ENCODE measurements at regions not wholly inside any gene's neighbourhood (a gene's known extent, or its start where the extent isn't known, plus 50 kb on each side); places are given as distances from the start of the nearest gene placed in this dataset.

DNA sequence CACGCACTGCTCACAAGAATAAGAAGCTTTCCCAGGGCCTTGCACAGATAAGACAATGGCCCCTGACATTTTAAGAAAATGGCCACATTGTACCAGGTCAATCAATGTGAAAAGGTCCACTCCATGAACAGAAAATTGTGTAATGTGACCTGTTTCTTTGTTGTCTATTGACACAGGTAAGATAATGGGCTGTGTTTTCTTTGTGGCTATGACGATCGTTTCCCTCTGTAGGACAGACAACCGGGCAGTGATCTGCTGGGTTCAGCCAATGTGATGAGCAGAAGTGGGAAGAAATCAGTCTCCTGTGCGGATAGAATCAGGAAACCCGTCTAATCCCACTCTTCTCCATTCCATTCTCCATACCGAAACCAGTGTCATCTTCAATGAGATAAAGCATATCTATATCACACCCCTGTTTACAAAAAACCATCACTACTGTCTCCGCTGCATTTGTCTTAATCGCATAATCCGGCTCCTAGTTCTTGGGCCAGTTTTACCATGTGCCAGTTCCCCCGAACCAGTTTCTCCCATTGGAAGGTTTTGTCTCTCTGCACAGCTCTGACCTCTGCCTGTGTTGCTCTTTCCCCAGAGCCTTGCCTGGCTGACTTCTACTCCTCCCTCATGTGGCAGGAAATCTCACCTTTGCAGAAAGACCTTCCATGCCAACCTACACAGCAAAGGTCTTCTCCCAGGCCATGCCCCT lies 66.9 kb upstream of the ATF7IP2 start:
- Histone ChIP-seq H3K4me1 (ENCODE audit: low read length) (peaks cover 3% of the 10 kb centered on the region), H3K9me3 (ENCODE audit: insufficient read depth, low read length) (no peaks in the 10 kb centered on the region), H3K4me2 (ENCODE audit: low read length) (no peak overlapping the region), H3K27me3 (ENCODE audit: low read depth, low read length) (no peaks in the 10 kb centered on the region), H3K4me3 (ENCODE audit: low read length) (no peak overlapping the region), H3K9ac (ENCODE audit: low read length) (no peak overlapping the region), H4K20me1 (ENCODE audit: insufficient read depth, low read length) (no peaks in the 10 kb centered on the region), H3K79me2 (ENCODE audit: low read length) (no peaks in the 10 kb centered on the region), H2AFZ (ENCODE audit: low read depth, low read length) (no peak overlapping the region), H3K27ac (ENCODE audit: low read length) (no peak overlapping the region), H3K36me3 (replicated peaks; ENCODE audit: low read depth, low read length) (no peaks in the 10 kb centered on the region)
- no peak for TF ChIP-seq EZH2phosphoT487 (IDR thresholded peaks at IDR 0.05; ENCODE audit: low read depth)
- TF ChIP-seq, protein P1, sequence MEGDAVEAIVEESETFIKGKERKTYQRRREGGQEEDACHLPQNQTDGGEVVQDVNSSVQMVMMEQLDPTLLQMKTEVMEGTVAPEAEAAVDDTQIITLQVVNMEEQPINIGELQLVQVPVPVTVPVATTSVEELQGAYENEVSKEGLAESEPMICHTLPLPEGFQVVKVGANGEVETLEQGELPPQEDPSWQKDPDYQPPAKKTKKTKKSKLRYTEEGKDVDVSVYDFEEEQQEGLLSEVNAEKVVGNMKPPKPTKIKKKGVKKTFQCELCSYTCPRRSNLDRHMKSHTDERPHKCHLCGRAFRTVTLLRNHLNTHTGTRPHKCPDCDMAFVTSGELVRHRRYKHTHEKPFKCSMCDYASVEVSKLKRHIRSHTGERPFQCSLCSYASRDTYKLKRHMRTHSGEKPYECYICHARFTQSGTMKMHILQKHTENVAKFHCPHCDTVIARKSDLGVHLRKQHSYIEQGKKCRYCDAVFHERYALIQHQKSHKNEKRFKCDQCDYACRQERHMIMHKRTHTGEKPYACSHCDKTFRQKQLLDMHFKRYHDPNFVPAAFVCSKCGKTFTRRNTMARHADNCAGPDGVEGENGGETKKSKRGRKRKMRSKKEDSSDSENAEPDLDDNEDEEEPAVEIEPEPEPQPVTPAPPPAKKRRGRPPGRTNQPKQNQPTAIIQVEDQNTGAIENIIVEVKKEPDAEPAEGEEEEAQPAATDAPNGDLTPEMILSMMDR (IDR thresholded peaks at IDR 0.05; ENCODE audit: low read depth, low read length): no peak

DNA sequence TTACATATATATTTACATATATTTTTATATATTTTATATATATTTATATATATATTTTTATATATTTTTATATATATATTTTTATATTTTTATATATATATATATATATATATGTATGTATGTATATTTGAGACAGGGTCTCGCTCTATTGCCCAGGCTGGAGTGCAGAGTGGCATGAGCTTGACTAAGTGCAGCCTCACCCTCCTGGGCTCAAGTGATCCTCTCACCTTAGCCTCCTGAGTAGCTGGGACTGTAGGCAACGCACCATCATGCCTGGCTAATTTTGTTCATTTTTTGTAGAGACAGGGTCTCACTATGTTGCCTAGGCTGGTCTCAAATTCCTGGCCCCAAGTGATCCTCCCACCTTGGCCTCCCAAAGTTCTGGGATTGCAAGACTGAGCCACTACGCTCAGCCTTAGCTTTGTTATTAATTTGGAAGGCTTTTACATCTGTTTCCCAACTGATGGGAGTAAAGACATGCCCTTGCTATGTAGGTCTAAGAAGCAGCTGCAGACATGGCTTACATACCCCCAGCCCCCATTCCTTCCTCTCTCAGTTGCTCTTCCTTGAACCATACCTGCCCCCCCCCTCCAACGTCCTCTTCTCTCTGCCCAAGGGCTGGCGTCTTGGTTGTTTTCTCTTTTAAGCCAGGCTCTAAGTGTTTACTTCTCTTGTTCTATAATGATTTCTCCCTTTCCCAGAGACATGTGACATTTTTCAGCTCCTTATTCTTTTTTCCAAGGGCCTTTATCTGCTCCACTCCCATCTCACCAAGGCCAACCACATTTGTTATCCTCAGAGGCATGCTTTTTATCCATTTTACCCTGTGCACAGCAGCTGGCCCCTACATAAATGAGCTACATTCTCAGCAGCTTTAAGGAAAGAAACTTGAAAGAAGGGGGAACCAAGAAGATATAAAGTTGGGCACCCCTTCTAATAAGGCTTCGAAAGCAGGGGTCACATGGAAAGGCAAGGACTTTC lies 64.2 kb upstream of the ATF7IP2 start:
- Histone ChIP-seq H3K9me3 (ENCODE audit: insufficient read depth, low read length) (no peaks in the 10 kb centered on the region), H3K27ac (ENCODE audit: low read length) (no peak overlapping the region)
- no peak for TF ChIP-seq EZH2phosphoT487 (IDR thresholded peaks at IDR 0.05; ENCODE audit: low read depth)
- TF ChIP-seq, protein P1 (IDR thresholded peaks at IDR 0.05; ENCODE audit: low read depth, low read length): no peak

DNA sequence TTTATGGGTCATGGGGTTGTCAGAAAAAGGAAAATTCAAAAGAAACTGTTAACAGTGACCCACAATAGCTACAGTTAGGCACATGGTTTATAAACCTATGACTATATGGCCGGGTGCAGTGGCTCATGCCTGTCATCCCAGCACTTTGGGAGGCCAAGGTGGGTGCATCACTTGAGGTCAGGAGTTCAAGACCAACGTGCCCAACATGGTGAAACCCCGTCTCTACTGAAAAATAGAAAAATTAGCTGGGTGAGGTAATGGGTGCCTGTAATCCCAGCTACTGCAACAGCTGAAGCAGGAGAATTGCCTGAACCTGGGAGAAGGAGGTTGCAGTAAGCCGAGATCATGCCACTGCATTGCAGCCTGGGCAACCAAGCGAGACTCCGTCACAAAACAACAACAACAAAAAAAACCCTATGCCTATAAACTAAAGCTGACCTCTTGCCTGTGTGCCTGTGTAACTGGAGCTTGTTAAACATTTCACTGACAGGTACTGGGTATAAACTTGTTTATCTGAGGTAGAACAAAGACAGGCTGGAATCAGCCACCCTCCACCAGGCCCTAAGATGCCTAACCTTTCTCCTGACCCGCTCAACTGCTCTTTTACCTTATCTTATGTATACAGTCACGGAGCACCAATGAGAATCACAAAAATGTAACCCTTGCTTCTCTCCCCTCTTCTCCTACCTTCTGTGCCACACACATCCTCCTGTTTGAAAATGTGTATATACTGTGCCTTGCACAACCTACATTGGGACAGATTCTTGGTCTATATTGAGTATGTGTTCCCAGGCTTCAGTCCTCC lies 62.9 kb upstream of the ATF7IP2 start:
- H3K9me3 ChIP-seq (ENCODE audit: insufficient read depth, low read length): no peaks in the 10 kb centered on the region
- H3K27ac ChIP-seq (ENCODE audit: low read length): no peak overlapping the region
- H3K4me2 ChIP-seq (ENCODE audit: low read length): no peak overlapping the region

More for the DNA sequence above, 64.2 kb upstream of the ATF7IP2 start:
- no peak overlapping the region for H3K4me2 ChIP-seq (ENCODE audit: low read length)
- H2AFZ ChIP-seq (ENCODE audit: low read depth, low read length): no peak overlapping the region
- H3K9ac ChIP-seq (ENCODE audit: low read length): no peak overlapping the region
- no peaks in the 10 kb centered on the region for H3K27me3 ChIP-seq (ENCODE audit: low read depth, low read length)
- H4K20me1 ChIP-seq (ENCODE audit: insufficient read depth, low read length): no peaks in the 10 kb centered on the region
- H3K36me3 ChIP-seq (replicated peaks; ENCODE audit: low read depth, low read length): no peaks in the 10 kb centered on the region
- H3K79me2 ChIP-seq (ENCODE audit: low read length): no peaks in the 10 kb centered on the region
- H3K4me3 ChIP-seq (ENCODE audit: low read length): no peak overlapping the region
- no peaks in the 10 kb centered on the region for H3K4me1 ChIP-seq (ENCODE audit: low read length)

More for the DNA sequence above, 62.9 kb upstream of the ATF7IP2 start:
- no peak overlapping the region for H3K9ac ChIP-seq (ENCODE audit: low read length)
- H3K79me2 ChIP-seq (ENCODE audit: low read length): no peaks in the 10 kb centered on the region
- H3K4me1 ChIP-seq (ENCODE audit: low read length): no peaks in the 10 kb centered on the region
- no peaks in the 10 kb centered on the region for H3K27me3 ChIP-seq (ENCODE audit: low read depth, low read length)
- no peaks in the 10 kb centered on the region for H4K20me1 ChIP-seq (ENCODE audit: insufficient read depth, low read length)
- H2AFZ ChIP-seq (ENCODE audit: low read depth, low read length): no peak overlapping the region
- no peak overlapping the region for H3K4me3 ChIP-seq (ENCODE audit: low read length)
- TF ChIP-seq, protein P1 (IDR thresholded peaks at IDR 0.05; ENCODE audit: low read depth, low read length): no peak
- TF ChIP-seq EZH2phosphoT487 (IDR thresholded peaks at IDR 0.05; ENCODE audit: low read depth): no peak
- H3K36me3 ChIP-seq (replicated peaks; ENCODE audit: low read depth, low read length): no peaks in the 10 kb centered on the region
